ENCODE measurements at regions not wholly inside any gene's neighbourhood (a gene's known extent, or its start where the extent isn't known, plus 50 kb on each side); places are given as distances from the start of the nearest gene placed in this dataset.

DNA sequence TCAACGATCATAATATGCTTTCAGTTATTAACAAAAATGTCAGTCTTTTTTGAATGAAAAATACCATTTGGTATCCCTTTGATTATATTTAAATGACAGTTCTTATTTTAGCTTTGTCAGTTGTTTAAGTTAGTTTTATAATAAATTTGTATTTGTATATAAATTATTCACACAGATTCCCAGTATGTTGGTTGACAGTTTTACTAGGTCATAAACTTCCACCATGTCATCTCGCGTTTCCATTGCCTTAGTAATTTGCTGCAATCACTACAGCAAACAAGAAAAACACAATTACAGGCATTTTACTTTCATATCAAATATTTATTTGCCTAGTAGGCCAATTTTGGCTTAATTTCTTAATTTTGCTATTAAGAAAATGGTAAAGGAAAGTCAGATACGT lies 109.6 kb upstream of the ANK2 start:
- no peak for ATAC-seq
- TF ChIP-seq ZNF8 (CRISPR knock-in tag; IDR thresholded peaks at IDR 0.05), result no peak
- TF ChIP-seq GLIS3 (CRISPR knock-in tag; IDR thresholded peaks at IDR 0.05), result no peak
- TF ChIP-seq, protein P1, sequence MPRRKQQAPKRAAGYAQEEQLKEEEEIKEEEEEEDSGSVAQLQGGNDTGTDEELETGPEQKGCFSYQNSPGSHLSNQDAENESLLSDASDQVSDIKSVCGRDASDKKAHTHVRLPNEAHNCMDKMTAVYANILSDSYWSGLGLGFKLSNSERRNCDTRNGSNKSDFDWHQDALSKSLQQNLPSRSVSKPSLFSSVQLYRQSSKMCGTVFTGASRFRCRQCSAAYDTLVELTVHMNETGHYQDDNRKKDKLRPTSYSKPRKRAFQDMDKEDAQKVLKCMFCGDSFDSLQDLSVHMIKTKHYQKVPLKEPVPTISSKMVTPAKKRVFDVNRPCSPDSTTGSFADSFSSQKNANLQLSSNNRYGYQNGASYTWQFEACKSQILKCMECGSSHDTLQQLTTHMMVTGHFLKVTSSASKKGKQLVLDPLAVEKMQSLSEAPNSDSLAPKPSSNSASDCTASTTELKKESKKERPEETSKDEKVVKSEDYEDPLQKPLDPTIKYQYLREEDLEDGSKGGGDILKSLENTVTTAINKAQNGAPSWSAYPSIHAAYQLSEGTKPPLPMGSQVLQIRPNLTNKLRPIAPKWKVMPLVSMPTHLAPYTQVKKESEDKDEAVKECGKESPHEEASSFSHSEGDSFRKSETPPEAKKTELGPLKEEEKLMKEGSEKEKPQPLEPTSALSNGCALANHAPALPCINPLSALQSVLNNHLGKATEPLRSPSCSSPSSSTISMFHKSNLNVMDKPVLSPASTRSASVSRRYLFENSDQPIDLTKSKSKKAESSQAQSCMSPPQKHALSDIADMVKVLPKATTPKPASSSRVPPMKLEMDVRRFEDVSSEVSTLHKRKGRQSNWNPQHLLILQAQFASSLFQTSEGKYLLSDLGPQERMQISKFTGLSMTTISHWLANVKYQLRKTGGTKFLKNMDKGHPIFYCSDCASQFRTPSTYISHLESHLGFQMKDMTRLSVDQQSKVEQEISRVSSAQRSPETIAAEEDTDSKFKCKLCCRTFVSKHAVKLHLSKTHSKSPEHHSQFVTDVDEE (CRISPR knock-in tag; IDR thresholded peaks at IDR 0.05), result no peak
- TF ChIP-seq ISL1 (CRISPR knock-in tag; IDR thresholded peaks at IDR 0.05), result no peak
- TF ChIP-seq CSDC2 (CRISPR knock-in tag; IDR thresholded peaks at IDR 0.05), result no peak
- TF ChIP-seq TCF4 (CRISPR knock-in tag; IDR thresholded peaks at IDR 0.05; ENCODE audit: borderline replicate concordance), result no peak
- no peak for TF ChIP-seq PATZ1 (CRISPR knock-in tag; IDR thresholded peaks at IDR 0.05; ENCODE audit: borderline replicate concordance)
- no peak for TF ChIP-seq ESRRG (CRISPR knock-in tag; IDR thresholded peaks at IDR 0.05)

DNA sequence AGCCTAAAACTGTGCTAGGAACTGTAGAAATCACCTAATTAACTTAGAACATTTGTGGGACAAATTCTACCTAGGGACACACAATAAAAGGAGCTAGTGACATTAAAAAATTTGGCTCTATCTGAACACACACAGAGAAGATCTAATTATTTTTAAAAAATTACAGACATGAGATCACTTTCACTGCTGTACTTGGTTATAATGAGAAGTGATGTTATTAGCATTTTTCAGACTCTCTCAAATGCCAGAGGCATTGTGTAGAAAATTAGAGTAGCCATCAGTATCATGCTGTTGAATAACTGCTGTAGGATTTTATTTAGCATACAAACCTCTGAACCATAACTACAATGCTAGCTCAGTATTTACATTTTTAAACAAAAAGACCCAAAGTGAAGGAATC lies 109.1 kb upstream of the ANK2 start:
- ATAC-seq, result no peak

GRCh38 chr4:112942077-112942476 lies 107.4 kb upstream of the ANK2 start:
- ATAC-seq, result no peak
- no peak for TF ChIP-seq ARNTL (CRISPR knock-in tag; IDR thresholded peaks at IDR 0.05; ENCODE audit: borderline replicate concordance, low read depth)
- no peak for TF ChIP-seq TCF4 (CRISPR knock-in tag; IDR thresholded peaks at IDR 0.05; ENCODE audit: borderline replicate concordance)
- no peak for TF ChIP-seq PPARA (CRISPR knock-in tag; IDR thresholded peaks at IDR 0.05; ENCODE audit: borderline replicate concordance)
- no peak for TF ChIP-seq CSRNP3 (CRISPR knock-in tag; IDR thresholded peaks at IDR 0.05)
- no peak for TF ChIP-seq BACH2 (CRISPR knock-in tag; IDR thresholded peaks at IDR 0.05; ENCODE audit: borderline replicate concordance)
- no peak for TF ChIP-seq TOX (CRISPR knock-in tag; IDR thresholded peaks at IDR 0.05; ENCODE audit: borderline replicate concordance)
- no peak for TF ChIP-seq ESRRG (CRISPR knock-in tag; IDR thresholded peaks at IDR 0.05)
- TF ChIP-seq ZC3H10 (CRISPR knock-in tag; IDR thresholded peaks at IDR 0.05), result no peak
- TF ChIP-seq CSDC2 (CRISPR knock-in tag; IDR thresholded peaks at IDR 0.05), result no peak
- no peak for TF ChIP-seq ZNF8 (CRISPR knock-in tag; IDR thresholded peaks at IDR 0.05)
- no peak for TF ChIP-seq GLIS3 (CRISPR knock-in tag; IDR thresholded peaks at IDR 0.05)
- no peak for TF ChIP-seq SNAI2 (CRISPR knock-in tag; IDR thresholded peaks at IDR 0.05)
- no peak for TF ChIP-seq ZNF565 (CRISPR knock-in tag; conservative IDR thresholded peaks at IDR 0.05; ENCODE audit: low read depth)
- TF ChIP-seq ZNF70 (CRISPR knock-in tag; IDR thresholded peaks at IDR 0.05), result no peak
- TF ChIP-seq ZFP3 (CRISPR knock-in tag; IDR thresholded peaks at IDR 0.05), result no peak
- no peak for TF ChIP-seq ZFP30 (CRISPR knock-in tag; IDR thresholded peaks at IDR 0.05)
- no peak for TF ChIP-seq CREB5 (CRISPR knock-in tag; IDR thresholded peaks at IDR 0.05; ENCODE audit: low read depth)
- no peak for TF ChIP-seq RARB (CRISPR knock-in tag; IDR thresholded peaks at IDR 0.05)
- no peak for TF ChIP-seq POU6F1 (CRISPR knock-in tag; IDR thresholded peaks at IDR 0.05; ENCODE audit: borderline replicate concordance, low read depth)

More for the DNA sequence above, 109.1 kb upstream of the ANK2 start:
- no peak for TF ChIP-seq POU6F1 (CRISPR knock-in tag; IDR thresholded peaks at IDR 0.05; ENCODE audit: borderline replicate concordance, low read depth)
- TF ChIP-seq ISL1 (CRISPR knock-in tag; IDR thresholded peaks at IDR 0.05), result peak; percentile 37; the same call in 1 of the 2 replicates
